Keratinocyte (primary cell): ENCODE measurements at regions not wholly inside any gene's neighbourhood (a gene's known extent, or its start where the extent isn't known, plus 50 kb on each side); places are given as distances from the start of the nearest gene placed in this dataset.

Experiments used
- DNase-seq: peaks from one replicate; pipeline ENCODE4 v3.0.0-alpha.2; 2011; ENCODE audit warnings: low read depth, missing footprints, low spot score
- FAIRE-seq: peaks from 2 replicates; lab custom pipeline; 2011; peaks lifted over from hg19 to GRCh38; lab: Jason Lieb, UNC
- H2AFZ ChIP-seq: 2 replicates; pipeline ENCODE4 v1.6.0; 2012; ENCODE audit warnings: low read length, control low read depth, inconsistent platforms; ENCODE audit not compliant: control insufficient read depth
- H3K27ac ChIP-seq: 2 replicates; pipeline ENCODE4 v1.5.1; 2011; ENCODE audit warnings: low read length; ENCODE audit not compliant: control insufficient read depth, insufficient read depth
- H3K27me3 ChIP-seq: 3 replicates; pipeline ENCODE4 v1.6.0; 2011; ENCODE audit warnings: low read length; ENCODE audit not compliant: control insufficient read depth, insufficient read depth; ENCODE audit errors: extremely low read depth
- H3K36me3 ChIP-seq, 2 experiments: 2 replicates in 1 of 2; 3 replicates in 1 of 2; pipeline ENCODE4 v1.5.1; 2011; ENCODE audit warnings: low read length in 2 of 2, mild to moderate bottlenecking in 1 of 2; ENCODE audit not compliant: control insufficient read depth in 2 of 2, insufficient read depth in 2 of 2; ENCODE audit errors: extremely low read depth in 1 of 2
- H3K4me1 ChIP-seq: 3 replicates; pipeline ENCODE4 v1.5.1; 2011; ENCODE audit warnings: low read length; ENCODE audit not compliant: control insufficient read depth, insufficient read depth; ENCODE audit errors: extremely low read depth
- H3K4me2 ChIP-seq: 3 replicates; pipeline ENCODE4 v1.6.0; 2011; ENCODE audit warnings: low read depth, low read length; ENCODE audit not compliant: control insufficient read depth, insufficient read depth; ENCODE audit errors: extremely low read depth
- H3K4me3 ChIP-seq, 3 experiments: fragments of 200-600 bp in 1 of 3; sonication (generic) in 1 of 3; 2 replicates in 2 of 3; 3 replicates in 1 of 3; pipeline ENCODE4 v1.5.1; 2011 to 2016; ENCODE audit warnings: low read length in 3 of 3, mild to moderate bottlenecking in 3 of 3, control low read depth in 2 of 3, inconsistent platforms in 1 of 3, low read depth in 1 of 3, mixed read lengths in 1 of 3, mixed run types in 1 of 3, moderate library complexity in 1 of 3; ENCODE audit not compliant: control insufficient read depth in 2 of 3, insufficient read depth in 2 of 3; ENCODE audit errors: extremely low read depth in 1 of 3
- H3K79me2 ChIP-seq: 2 replicates; pipeline ENCODE4 v1.6.0; 2012; ENCODE audit warnings: low read length; ENCODE audit not compliant: control insufficient read depth, insufficient read depth
- H3K9ac ChIP-seq: 3 replicates; pipeline ENCODE4 v1.6.0; 2011; ENCODE audit warnings: low read length; ENCODE audit not compliant: control insufficient read depth, insufficient read depth; ENCODE audit errors: extremely low read depth
- H3K9me1 ChIP-seq: 3 replicates; pipeline ENCODE4 v1.6.0; 2011; ENCODE audit warnings: low read length; ENCODE audit not compliant: control insufficient read depth, insufficient read depth; ENCODE audit errors: extremely low read depth
- H3K9me3 ChIP-seq: 2 replicates; pipeline ENCODE4 v1.5.1; 2012; ENCODE audit warnings: low read depth, low read length; ENCODE audit not compliant: control insufficient read depth
- H4K20me1 ChIP-seq: 3 replicates; pipeline ENCODE4 v1.6.0; 2011; ENCODE audit warnings: low read length; ENCODE audit not compliant: control insufficient read depth, insufficient read depth; ENCODE audit errors: extremely low read depth
- EZH2 ChIP-seq: IDR thresholded peaks from one replicate; pipeline ENCODE4 v1.6.1; 2012; ENCODE audit warnings: inconsistent platforms, mild to moderate bottlenecking, low read length, moderate library complexity
- dilution Hi-C: fragments of 300-500 bp; cut with MboI; formaldehyde crosslinking; loops from one replicate; pipeline ENCODE4 v1.7.0; 2020; ENCODE audit warnings: low sequenced_read_pairs; ENCODE audit not compliant: extremely low pct_ligation_motif_present
- TF ChIP-seq, protein P1 (sequence below), 3 experiments: IDR thresholded peaks in 1 of 3; conservative IDR thresholded peaks in 1 of 3; optimal IDR thresholded peaks in 1 of 3; 2 replicates in 2 of 3; 3 replicates in 1 of 3; pipeline versions ENCODE3 to v1.5.1; 2011; ENCODE audit warnings: low read length in 3 of 3, mild to moderate bottlenecking in 3 of 3, moderate library complexity in 2 of 3, control low read depth in 1 of 3, inconsistent platforms in 1 of 3; ENCODE audit not compliant: insufficient read depth in 2 of 3; ENCODE audit errors: extremely low read depth in 1 of 3

DNA sequence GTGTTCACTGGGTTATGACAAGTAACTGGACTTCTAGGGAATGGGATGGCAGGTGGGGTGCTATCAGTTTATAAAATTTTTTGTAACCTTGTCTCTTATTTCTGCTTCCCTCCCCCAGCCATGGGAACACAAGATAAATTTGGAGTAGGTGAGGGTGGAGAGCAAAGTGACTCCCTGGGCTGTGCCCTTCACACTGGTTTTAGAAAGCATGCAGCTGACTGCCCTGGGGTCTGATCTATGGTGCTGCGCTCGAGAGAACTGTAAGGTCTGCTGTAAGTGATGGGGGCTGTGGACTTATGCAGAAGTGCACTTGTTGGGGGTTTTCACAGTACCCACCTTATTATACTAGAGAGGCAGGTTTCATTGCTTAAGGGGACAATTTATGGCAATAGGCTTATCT lies 247.7 kb upstream of the DMRT1 start:
- no peak for FAIRE-seq
- dilution Hi-C loops = no loop called here
- no peak overlapping the region for H3K4me3 ChIP-seq
- H4K20me1 ChIP-seq = no peaks in the 10 kb centered on the region
- no peak overlapping the region for H3K4me2 ChIP-seq
- H3K9me3 ChIP-seq = no peaks in the 10 kb centered on the region
- no peaks in the 10 kb centered on the region for H3K9me1 ChIP-seq
- H3K27ac ChIP-seq = no peak overlapping the region
- no peak for DNase-seq
- no peak for TF ChIP-seq EZH2
- peaks cover 37% of the 10 kb centered on the region for H3K4me1 ChIP-seq
- H2AFZ ChIP-seq = no peak overlapping the region
- H3K36me3 ChIP-seq = peaks cover 0 to 3% of the 10 kb centered on the region in 2 experiments
- H3K79me2 ChIP-seq = peaks cover 6% of the 10 kb centered on the region
- H3K9ac ChIP-seq = no peak overlapping the region
- H3K27me3 ChIP-seq = no peaks in the 10 kb centered on the region

DNA sequence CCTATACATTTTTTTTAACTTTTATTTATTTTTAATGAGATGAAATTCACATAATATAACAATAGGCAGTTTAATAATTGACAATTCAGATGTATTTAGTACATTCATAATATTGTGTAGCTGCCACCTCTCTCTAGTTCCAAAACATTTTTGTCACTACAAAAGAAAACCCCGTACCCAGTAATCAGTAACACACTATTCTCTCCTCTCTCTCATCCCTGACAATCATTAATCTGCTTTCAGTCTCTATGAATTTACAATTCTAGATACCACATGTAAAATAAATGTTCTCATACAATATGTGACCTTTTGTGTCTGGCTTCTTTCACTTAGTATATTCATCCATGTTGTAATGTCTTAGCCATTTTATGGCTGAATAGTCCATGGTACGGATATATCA lies 244.8 kb upstream of the DMRT1 start:
- Histone ChIP-seq H3K27me3 (no peaks in the 10 kb centered on the region), H3K4me2 (no peak overlapping the region), H3K9me1 (no peaks in the 10 kb centered on the region), H3K27ac (no peak overlapping the region), H3K36me3 (peaks cover 0 to 3% of the 10 kb centered on the region in 2 experiments), H3K9me3 (no peaks in the 10 kb centered on the region), H3K4me1 (peaks cover 8% of the 10 kb centered on the region), H3K9ac (no peak overlapping the region), H3K4me3 (no peak overlapping the region), H3K79me2 (peaks cover 7% of the 10 kb centered on the region), H2AFZ (no peak overlapping the region), H4K20me1 (no peaks in the 10 kb centered on the region)
- no peak for DNase-seq
- dilution Hi-C loops = no loop called here
- FAIRE-seq = no peak
- TF ChIP-seq EZH2 = no peak
- TF ChIP-seq, protein P1, sequence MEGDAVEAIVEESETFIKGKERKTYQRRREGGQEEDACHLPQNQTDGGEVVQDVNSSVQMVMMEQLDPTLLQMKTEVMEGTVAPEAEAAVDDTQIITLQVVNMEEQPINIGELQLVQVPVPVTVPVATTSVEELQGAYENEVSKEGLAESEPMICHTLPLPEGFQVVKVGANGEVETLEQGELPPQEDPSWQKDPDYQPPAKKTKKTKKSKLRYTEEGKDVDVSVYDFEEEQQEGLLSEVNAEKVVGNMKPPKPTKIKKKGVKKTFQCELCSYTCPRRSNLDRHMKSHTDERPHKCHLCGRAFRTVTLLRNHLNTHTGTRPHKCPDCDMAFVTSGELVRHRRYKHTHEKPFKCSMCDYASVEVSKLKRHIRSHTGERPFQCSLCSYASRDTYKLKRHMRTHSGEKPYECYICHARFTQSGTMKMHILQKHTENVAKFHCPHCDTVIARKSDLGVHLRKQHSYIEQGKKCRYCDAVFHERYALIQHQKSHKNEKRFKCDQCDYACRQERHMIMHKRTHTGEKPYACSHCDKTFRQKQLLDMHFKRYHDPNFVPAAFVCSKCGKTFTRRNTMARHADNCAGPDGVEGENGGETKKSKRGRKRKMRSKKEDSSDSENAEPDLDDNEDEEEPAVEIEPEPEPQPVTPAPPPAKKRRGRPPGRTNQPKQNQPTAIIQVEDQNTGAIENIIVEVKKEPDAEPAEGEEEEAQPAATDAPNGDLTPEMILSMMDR (optimal IDR thresholded peaks at IDR 0.05 in 1 of 3, IDR thresholded peaks at IDR 0.05 in 1 of 3, conservative IDR thresholded peaks at IDR 0.05 in 1 of 3; ENCODE audit: extremely low read depth in 1 of 3, insufficient read depth in 2 of 3, low read length in 3 of 3) = no peak

DNA sequence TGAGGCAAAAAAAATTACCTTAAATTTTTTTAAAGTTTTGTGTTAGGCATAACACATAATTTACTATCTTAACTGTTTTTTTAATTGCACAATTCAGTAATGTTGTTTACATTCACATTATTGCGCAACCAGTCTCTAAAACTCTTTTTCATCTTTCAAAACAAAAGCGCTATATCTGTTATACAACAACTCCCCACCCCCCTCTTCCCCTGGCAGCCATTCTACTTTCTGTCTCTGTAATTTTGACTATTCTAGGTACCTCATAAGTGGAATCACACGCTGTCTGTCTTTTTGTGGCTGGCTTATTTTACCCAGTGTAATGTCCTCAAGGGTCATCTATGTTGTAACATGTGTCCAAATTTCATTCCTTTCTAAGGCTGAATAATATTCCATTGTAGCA lies 241.5 kb upstream of the DMRT1 start:
- Histone ChIP-seq H3K79me2 (peaks cover 4% of the 10 kb centered on the region), H2AFZ (no peak overlapping the region), H3K27me3 (no peaks in the 10 kb centered on the region), H3K4me3 (no peak overlapping the region), H3K9me3 (no peaks in the 10 kb centered on the region), H4K20me1 (no peaks in the 10 kb centered on the region), H3K4me2 (no peak overlapping the region), H3K9me1 (no peaks in the 10 kb centered on the region), H3K27ac (no peak overlapping the region), H3K9ac (no peak overlapping the region), H3K4me1 (peaks cover 6% of the 10 kb centered on the region), H3K36me3 (peaks cover 0 to 3% of the 10 kb centered on the region in 2 experiments)
- no peak for FAIRE-seq
- DNase-seq = no peak
- dilution Hi-C loops = no loop called here
- no peak for TF ChIP-seq EZH2
- TF ChIP-seq, protein P1 (optimal IDR thresholded peaks at IDR 0.05 in 1 of 3, IDR thresholded peaks at IDR 0.05 in 1 of 3, conservative IDR thresholded peaks at IDR 0.05 in 1 of 3; ENCODE audit: extremely low read depth in 1 of 3, insufficient read depth in 2 of 3, low read length in 3 of 3) = no peak
